ENCODE measurements at regions not wholly inside any gene's neighbourhood (a gene's known extent, or its start where the extent isn't known, plus 50 kb on each side); places are given as distances from the start of the nearest gene placed in this dataset.

GRCh38 chr18:62655520-62656219, 59.7 kb upstream of the PHLPP1 start:
- H3K4me2 ChIP-seq (ENCODE audit: insufficient read depth, low read length), result no peak overlapping the region
- H3K79me2 ChIP-seq (ENCODE audit: insufficient read depth, low read length), result no peaks in the 10 kb centered on the region
- no peaks in the 10 kb centered on the region for H4K20me1 ChIP-seq (ENCODE audit: insufficient read depth, low read length)
- H3K9ac ChIP-seq (ENCODE audit: low read depth, low read length), result no peak overlapping the region
- no peak for DNase-seq
- H2AFZ ChIP-seq (ENCODE audit: low read depth, low read length), result no peak overlapping the region
- H3K4me1 ChIP-seq (ENCODE audit: insufficient read depth, low read length), result no peaks in the 10 kb centered on the region
- TF ChIP-seq EZH2 (IDR thresholded peaks at IDR 0.05; ENCODE audit: borderline replicate concordance, low read depth, low read length, severe bottlenecking), result no peak
- TF ChIP-seq, protein P1, sequence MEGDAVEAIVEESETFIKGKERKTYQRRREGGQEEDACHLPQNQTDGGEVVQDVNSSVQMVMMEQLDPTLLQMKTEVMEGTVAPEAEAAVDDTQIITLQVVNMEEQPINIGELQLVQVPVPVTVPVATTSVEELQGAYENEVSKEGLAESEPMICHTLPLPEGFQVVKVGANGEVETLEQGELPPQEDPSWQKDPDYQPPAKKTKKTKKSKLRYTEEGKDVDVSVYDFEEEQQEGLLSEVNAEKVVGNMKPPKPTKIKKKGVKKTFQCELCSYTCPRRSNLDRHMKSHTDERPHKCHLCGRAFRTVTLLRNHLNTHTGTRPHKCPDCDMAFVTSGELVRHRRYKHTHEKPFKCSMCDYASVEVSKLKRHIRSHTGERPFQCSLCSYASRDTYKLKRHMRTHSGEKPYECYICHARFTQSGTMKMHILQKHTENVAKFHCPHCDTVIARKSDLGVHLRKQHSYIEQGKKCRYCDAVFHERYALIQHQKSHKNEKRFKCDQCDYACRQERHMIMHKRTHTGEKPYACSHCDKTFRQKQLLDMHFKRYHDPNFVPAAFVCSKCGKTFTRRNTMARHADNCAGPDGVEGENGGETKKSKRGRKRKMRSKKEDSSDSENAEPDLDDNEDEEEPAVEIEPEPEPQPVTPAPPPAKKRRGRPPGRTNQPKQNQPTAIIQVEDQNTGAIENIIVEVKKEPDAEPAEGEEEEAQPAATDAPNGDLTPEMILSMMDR (IDR thresholded peaks at IDR 0.05; ENCODE audit: borderline replicate concordance, extremely low read depth, low read length, poor library complexity, severe bottlenecking), result no peak
- H3K36me3 ChIP-seq (ENCODE audit: insufficient read depth, low read length), result no peaks in the 10 kb centered on the region
- peaks cover 5% of the 10 kb centered on the region for H3K27me3 ChIP-seq (ENCODE audit: insufficient read depth, low read length, poor library complexity)
- H3K9me3 ChIP-seq (ENCODE audit: insufficient read depth, low read length, severe bottlenecking), result no peaks in the 10 kb centered on the region
- H3K4me3 ChIP-seq (ENCODE audit: low read depth in 1 of 2, low read length in 2 of 2), result no peak overlapping the region
- ATAC-seq (ENCODE audit: insufficient read depth, low read depth), result no peak
- no peak overlapping the region for H3K27ac ChIP-seq (ENCODE audit: low read length)

DNA sequence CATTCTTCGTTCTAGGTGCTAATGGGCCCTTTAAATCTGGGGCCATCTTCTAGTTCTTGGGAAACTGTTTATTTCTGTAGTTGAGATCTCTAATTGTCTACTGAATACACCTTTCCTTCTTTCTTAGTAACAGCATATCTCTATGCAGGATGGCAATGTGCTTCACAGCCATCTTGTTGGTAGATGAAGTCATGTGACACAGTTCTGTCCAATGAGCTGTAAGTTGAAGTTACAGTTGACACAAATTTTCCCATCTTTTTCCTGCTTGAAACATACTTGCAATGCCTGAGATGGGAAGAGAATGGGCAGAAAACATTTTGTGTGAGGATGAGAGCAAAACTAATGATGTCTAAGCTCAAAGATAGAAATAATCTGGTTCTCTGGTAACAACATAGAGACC, 57.3 kb upstream of the PHLPP1 start:
- Histone ChIP-seq H3K27ac (ENCODE audit: low read length) (no peak overlapping the region), H3K79me2 (ENCODE audit: insufficient read depth, low read length) (no peaks in the 10 kb centered on the region), H3K27me3 (ENCODE audit: insufficient read depth, low read length, poor library complexity) (peaks cover 5% of the 10 kb centered on the region), H3K9ac (ENCODE audit: low read depth, low read length) (no peak overlapping the region), H3K4me1 (ENCODE audit: insufficient read depth, low read length) (no peaks in the 10 kb centered on the region), H3K9me3 (ENCODE audit: insufficient read depth, low read length, severe bottlenecking) (no peaks in the 10 kb centered on the region), H3K4me2 (ENCODE audit: insufficient read depth, low read length) (no peak overlapping the region), H2AFZ (ENCODE audit: low read depth, low read length) (no peak overlapping the region), H3K36me3 (ENCODE audit: insufficient read depth, low read length) (no peaks in the 10 kb centered on the region), H4K20me1 (ENCODE audit: insufficient read depth, low read length) (no peaks in the 10 kb centered on the region), H3K4me3 (ENCODE audit: low read depth in 1 of 2, low read length in 2 of 2) (no peak overlapping the region)
- ATAC-seq (ENCODE audit: insufficient read depth, low read depth) (no peak), DNase-seq (no peak)
- TF ChIP-seq, protein P1 (IDR thresholded peaks at IDR 0.05; ENCODE audit: borderline replicate concordance, extremely low read depth, low read length, poor library complexity, severe bottlenecking), result no peak
- TF ChIP-seq EZH2 (IDR thresholded peaks at IDR 0.05; ENCODE audit: borderline replicate concordance, low read depth, low read length, severe bottlenecking), result no peak

GRCh38 chr18:62659698-62660097, 55.6 kb upstream of the PHLPP1 start:
- Histone ChIP-seq H4K20me1 (ENCODE audit: insufficient read depth, low read length) (no peaks in the 10 kb centered on the region), H3K27ac (ENCODE audit: low read length) (no peak overlapping the region), H2AFZ (ENCODE audit: low read depth, low read length) (no peak overlapping the region), H3K36me3 (ENCODE audit: insufficient read depth, low read length) (no peaks in the 10 kb centered on the region), H3K4me2 (ENCODE audit: insufficient read depth, low read length) (no peak overlapping the region), H3K9me3 (ENCODE audit: insufficient read depth, low read length, severe bottlenecking) (no peaks in the 10 kb centered on the region), H3K4me1 (ENCODE audit: insufficient read depth, low read length) (no peaks in the 10 kb centered on the region), H3K4me3 (ENCODE audit: low read depth in 1 of 2, low read length in 2 of 2) (no peak overlapping the region), H3K9ac (ENCODE audit: low read depth, low read length) (no peak overlapping the region), H3K79me2 (ENCODE audit: insufficient read depth, low read length) (no peaks in the 10 kb centered on the region), H3K27me3 (ENCODE audit: insufficient read depth, low read length, poor library complexity) (no peaks in the 10 kb centered on the region)
- TF ChIP-seq EZH2 (IDR thresholded peaks at IDR 0.05; ENCODE audit: borderline replicate concordance, low read depth, low read length, severe bottlenecking), result no peak
- TF ChIP-seq, protein P1 (IDR thresholded peaks at IDR 0.05; ENCODE audit: borderline replicate concordance, extremely low read depth, low read length, poor library complexity, severe bottlenecking), result peak; percentile 6
- no peak for DNase-seq
- no peak for ATAC-seq (ENCODE audit: insufficient read depth, low read depth)
